ENCODE measurements at regions not wholly inside any gene's neighbourhood (a gene's known extent, or its start where the extent isn't known, plus 50 kb on each side); places are given as distances from the start of the nearest gene placed in this dataset.
A peak's percentile ranks its signal among the peaks of the same experiment; 100 is the strongest.

- no peak overlapping the region for H3K4me2 ChIP-seq (ENCODE audit: unreplicated experiment)
- no peaks in the 10 kb centered on the region for H3K9me3 ChIP-seq (ENCODE audit: low read depth)
- no peaks in the 10 kb centered on the region for H3K36me3 ChIP-seq (ENCODE audit: low read depth)
- H3K27me3 ChIP-seq (replicated peaks; ENCODE audit: insufficient read depth): no peaks in the 10 kb centered on the region
- no peaks in the 10 kb centered on the region for H3K4me1 ChIP-seq (ENCODE audit: insufficient read depth)
- in situ Hi-C loops (cut with MboI): no loop called here
- H3F3A ChIP-seq (ENCODE audit: insufficient read depth): no peaks in the 10 kb centered on the region
- no peak overlapping the region for H3K4me3 ChIP-seq
- peak; percentile 30 for DNase-seq
- H3K9ac ChIP-seq: no peak overlapping the region
- no peaks in the 10 kb centered on the region for H3K79me2 ChIP-seq (ENCODE audit: insufficient read depth)
- no peaks in the 10 kb centered on the region for H4K20me1 ChIP-seq (ENCODE audit: insufficient read depth)
- H2AFZ ChIP-seq: no peak overlapping the region
- no peaks in the 10 kb centered on the region for H3K9me2 ChIP-seq (ENCODE audit: insufficient read depth)
- no peak overlapping the region for H3K27ac ChIP-seq
- no peak for TF ChIP-seq EZH2phosphoT487 (IDR thresholded peaks at IDR 0.05; ENCODE audit: insufficient read depth, low read depth)
- TF ChIP-seq EZH2 (IDR thresholded peaks at IDR 0.05; ENCODE audit: insufficient read depth, poor library complexity, severe bottlenecking): no peak
Measured at GRCh38 chr13:38103851-38104250, 234.3 kb upstream of the TRPC4 start.

- no peak for TF ChIP-seq EZH2 (IDR thresholded peaks at IDR 0.05; ENCODE audit: insufficient read depth, poor library complexity, severe bottlenecking)
- no peak for TF ChIP-seq EZH2phosphoT487 (IDR thresholded peaks at IDR 0.05; ENCODE audit: insufficient read depth, low read depth)
- Histone ChIP-seq H3K36me3 (ENCODE audit: low read depth) (no peaks in the 10 kb centered on the region), H3K9me2 (ENCODE audit: insufficient read depth) (no peaks in the 10 kb centered on the region), H3K27ac (no peak overlapping the region), H3K27me3 (replicated peaks; ENCODE audit: insufficient read depth) (no peaks in the 10 kb centered on the region), H3K4me2 (ENCODE audit: unreplicated experiment) (no peak overlapping the region), H3K4me1 (ENCODE audit: insufficient read depth) (no peaks in the 10 kb centered on the region), H4K20me1 (ENCODE audit: insufficient read depth) (no peaks in the 10 kb centered on the region), H3K79me2 (ENCODE audit: insufficient read depth) (no peaks in the 10 kb centered on the region), H3K9ac (no peak overlapping the region), H3K9me3 (ENCODE audit: low read depth) (no peaks in the 10 kb centered on the region), H3K4me3 (no peak overlapping the region), H2AFZ (no peak overlapping the region), H3F3A (ENCODE audit: insufficient read depth) (no peaks in the 10 kb centered on the region)
- DNase-seq: no peak
- in situ Hi-C loops (cut with MboI): no loop called here
Measured at GRCh38 chr13:38099751-38100150, 230.2 kb upstream of the TRPC4 start.

- WGBS, 2 experiments (ENCODE audit: low coverage in 1 of 2, low lambda C conversion rate in 2 of 2, missing lambda C conversion rate in 2 of 2): 71 to 75% methylated on average over 4 of the region's 4 CpGs
- Histone ChIP-seq H3K4me2 (ENCODE audit: unreplicated experiment) (no peak overlapping the region), H3K9me2 (ENCODE audit: insufficient read depth) (no peaks in the 10 kb centered on the region), H3K9me3 (ENCODE audit: low read depth) (no peaks in the 10 kb centered on the region), H3F3A (ENCODE audit: insufficient read depth) (no peaks in the 10 kb centered on the region), H3K27me3 (replicated peaks; ENCODE audit: insufficient read depth) (no peaks in the 10 kb centered on the region), H3K36me3 (ENCODE audit: low read depth) (no peaks in the 10 kb centered on the region), H3K4me3 (no peak overlapping the region), H3K79me2 (ENCODE audit: insufficient read depth) (no peaks in the 10 kb centered on the region), H3K4me1 (ENCODE audit: insufficient read depth) (no peaks in the 10 kb centered on the region), H3K27ac (no peak overlapping the region), H4K20me1 (ENCODE audit: insufficient read depth) (no peaks in the 10 kb centered on the region), H2AFZ (no peak overlapping the region), H3K9ac (no peak overlapping the region)
- no peak for DNase-seq
- in situ Hi-C loops (cut with MboI): no loop called here
- TF ChIP-seq EZH2 (IDR thresholded peaks at IDR 0.05; ENCODE audit: insufficient read depth, poor library complexity, severe bottlenecking) (no peak), EZH2phosphoT487 (IDR thresholded peaks at IDR 0.05; ENCODE audit: insufficient read depth, low read depth) (no peak)
Measured at GRCh38 chr13:38093425-38093824, 223.9 kb upstream of the TRPC4 start.

DNA sequence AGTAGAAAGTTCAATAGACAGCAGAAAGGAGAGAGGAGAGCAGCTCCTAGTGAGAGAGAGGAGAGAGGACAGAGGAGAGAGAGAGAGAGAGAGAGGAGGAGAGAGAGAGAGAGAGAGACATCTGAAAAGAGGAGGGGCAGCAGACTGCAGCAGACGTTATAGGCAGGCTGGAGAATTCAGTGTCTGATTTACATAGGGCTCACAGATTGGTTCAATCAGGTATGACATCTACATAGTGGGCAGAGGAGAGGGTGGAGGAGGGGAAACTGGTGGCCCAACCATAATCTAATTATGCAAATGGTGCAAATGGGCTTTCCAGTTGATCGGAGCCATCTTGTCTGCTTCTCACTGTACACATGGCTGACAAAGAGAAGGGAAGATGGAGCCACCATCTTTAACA is 221.3 kb upstream of the TRPC4 start:
- DNase-seq: no peak
- H3K9me2 ChIP-seq (ENCODE audit: insufficient read depth): no peaks in the 10 kb centered on the region
- no peak overlapping the region for H3K4me3 ChIP-seq
- H3K79me2 ChIP-seq (ENCODE audit: insufficient read depth): no peaks in the 10 kb centered on the region
- H3K9ac ChIP-seq: no peak overlapping the region
- 9 to 11% methylated on average over 2 of the region's 2 CpGs for WGBS, 2 experiments (ENCODE audit: low coverage in 1 of 2, low lambda C conversion rate in 2 of 2, missing lambda C conversion rate in 2 of 2)
- in situ Hi-C loops (cut with MboI): no loop called here
- H3K9me3 ChIP-seq (ENCODE audit: low read depth): no peaks in the 10 kb centered on the region
- no peak overlapping the region for H3K4me2 ChIP-seq (ENCODE audit: unreplicated experiment)
- H2AFZ ChIP-seq: no peak overlapping the region
- TF ChIP-seq EZH2phosphoT487 (IDR thresholded peaks at IDR 0.05; ENCODE audit: insufficient read depth, low read depth): no peak
- no peak for TF ChIP-seq EZH2 (IDR thresholded peaks at IDR 0.05; ENCODE audit: insufficient read depth, poor library complexity, severe bottlenecking)
- H3F3A ChIP-seq (ENCODE audit: insufficient read depth): no peaks in the 10 kb centered on the region
- H3K27me3 ChIP-seq (replicated peaks; ENCODE audit: insufficient read depth): no peaks in the 10 kb centered on the region
- H4K20me1 ChIP-seq (ENCODE audit: insufficient read depth): no peaks in the 10 kb centered on the region
- H3K36me3 ChIP-seq (ENCODE audit: low read depth): no peaks in the 10 kb centered on the region
- H3K4me1 ChIP-seq (ENCODE audit: insufficient read depth): no peaks in the 10 kb centered on the region
- no peak overlapping the region for H3K27ac ChIP-seq

DNA sequence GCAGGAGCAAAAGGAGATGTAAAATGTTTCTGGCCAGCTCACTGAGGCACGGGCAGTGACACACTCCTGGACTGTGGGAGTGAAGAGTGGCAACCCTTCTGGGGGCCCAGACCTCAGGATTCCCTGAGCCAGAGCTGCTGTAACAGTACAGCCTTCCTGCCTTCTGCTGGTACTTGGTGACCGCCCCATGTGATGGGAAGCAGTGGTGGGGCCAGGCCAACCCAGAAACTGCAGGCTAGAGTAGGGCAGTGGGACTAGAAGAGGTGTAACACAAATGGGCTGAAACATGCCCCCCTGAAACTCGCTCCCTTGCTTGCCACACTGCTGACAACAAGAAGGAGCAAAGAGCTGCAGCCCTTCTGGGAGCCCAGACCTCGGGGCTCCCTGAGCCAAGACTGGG is 217.1 kb upstream of the TRPC4 start:
- H3K9me2 ChIP-seq (ENCODE audit: insufficient read depth): no peaks in the 10 kb centered on the region
- no peaks in the 10 kb centered on the region for H3K79me2 ChIP-seq (ENCODE audit: insufficient read depth)
- H3K27me3 ChIP-seq (replicated peaks; ENCODE audit: insufficient read depth): no peaks in the 10 kb centered on the region
- H4K20me1 ChIP-seq (ENCODE audit: insufficient read depth): no peaks in the 10 kb centered on the region
- no peak overlapping the region for H3K4me3 ChIP-seq
- H3K4me2 ChIP-seq (ENCODE audit: unreplicated experiment): no peak overlapping the region
- TF ChIP-seq EZH2 (IDR thresholded peaks at IDR 0.05; ENCODE audit: insufficient read depth, poor library complexity, severe bottlenecking) (no peak), EZH2phosphoT487 (IDR thresholded peaks at IDR 0.05; ENCODE audit: insufficient read depth, low read depth) (no peak)
- in situ Hi-C loops (cut with MboI): no loop called here
- H3K9ac ChIP-seq: no peak overlapping the region
- H3K36me3 ChIP-seq (ENCODE audit: low read depth): no peaks in the 10 kb centered on the region
- no peak overlapping the region for H3K27ac ChIP-seq
- 50 to 58% methylated on average over 4 of the region's 4 CpGs for WGBS, 2 experiments (ENCODE audit: low coverage in 1 of 2, low lambda C conversion rate in 2 of 2, missing lambda C conversion rate in 2 of 2)
- no peaks in the 10 kb centered on the region for H3K4me1 ChIP-seq (ENCODE audit: insufficient read depth)
- DNase-seq: no peak
- H3K9me3 ChIP-seq (ENCODE audit: low read depth): no peaks in the 10 kb centered on the region
- H3F3A ChIP-seq (ENCODE audit: insufficient read depth): no peaks in the 10 kb centered on the region
- H2AFZ ChIP-seq: no peak overlapping the region

Measured in GM23248 (cell line).